T-helper 17 cell (primary cell): ENCODE measurements at regions not wholly inside any gene's neighbourhood (a gene's known extent, or its start where the extent isn't known, plus 50 kb on each side); places are given as distances from the start of the nearest gene placed in this dataset.

Source experiments
- ATAC-seq: fragments of 150-1000 bp; cut with Tn5 transposase; 2 replicates; pipeline ENCODE4 v1.10.0; 2021; ENCODE audit warnings: mild to moderate bottlenecking, moderate library complexity
- DNase-seq, 3 donors: peaks; one replicate each; pipeline versions ENCODE4 v3.0.0 to v3.0.0-alpha.2; 2020 to 2021
- H3K9me3 ChIP-seq: one replicate; pipeline ENCODE4 v1.7.0; 2013; ENCODE audit warnings: low read length, mild to moderate bottlenecking; ENCODE audit not compliant: control insufficient read depth, poor library complexity, severe bottlenecking
- H3K27ac Mint-ChIP-seq: one replicate; pipeline ENCODE4 v1.8.0; 2022; ENCODE audit warnings: mild to moderate bottlenecking, moderate library complexity, mixed read lengths
- H3K27me3 Mint-ChIP-seq: one replicate; pipeline ENCODE4 v1.8.0; 2022; ENCODE audit warnings: mixed read lengths
- H3K36me3 Mint-ChIP-seq: one replicate; pipeline ENCODE4 v1.8.0; 2022; ENCODE audit warnings: low read depth, mixed read lengths
- H3K4me1 Mint-ChIP-seq: one replicate; pipeline ENCODE4 v1.8.0; 2022; ENCODE audit warnings: mild to moderate bottlenecking, mixed read lengths
- H3K4me3 Mint-ChIP-seq: one replicate; pipeline ENCODE4 v1.8.0; 2022; ENCODE audit warnings: mild to moderate bottlenecking, moderate library complexity, mixed read lengths

- no peak for ATAC-seq
- H3K9me3 ChIP-seq = no peaks in the 10 kb centered on the region
- peaks cover 2% of the 10 kb centered on the region for H3K36me3 Mint-ChIP-seq
- H3K4me3 Mint-ChIP-seq = no peak overlapping the region
- no peak for DNase-seq
- peaks cover 16% of the 10 kb centered on the region for H3K4me1 Mint-ChIP-seq
- no peak overlapping the region for H3K27ac Mint-ChIP-seq
- H3K27me3 Mint-ChIP-seq = peaks cover 9% of the 10 kb centered on the region
Observed at GRCh38 chr1:221813887-221814286, 72.0 kb upstream of the DUSP10 start.

GRCh38 chr1:221812905-221813597, 71.2 kb upstream of the DUSP10 start:
- no peaks in the 10 kb centered on the region for H3K9me3 ChIP-seq
- H3K4me1 Mint-ChIP-seq = peaks cover 19% of the 10 kb centered on the region
- no peak for ATAC-seq
- peaks cover 2% of the 10 kb centered on the region for H3K36me3 Mint-ChIP-seq
- H3K27ac Mint-ChIP-seq = no peak overlapping the region
- no peak overlapping the region for H3K4me3 Mint-ChIP-seq
- H3K27me3 Mint-ChIP-seq = peaks cover 9% of the 10 kb centered on the region
- DNase-seq = no peak

GRCh38 chr1:221812088-221812752, 70.3 kb upstream of the DUSP10 start:
- ATAC-seq = no peak
- Mint-ChIP-seq H3K27me3 (peaks cover 9% of the 10 kb centered on the region), H3K4me1 (peaks cover 20% of the 10 kb centered on the region)

GRCh38 chr1:221810406-221810805, 68.5 kb upstream of the DUSP10 start:
- peaks cover 9% of the 10 kb centered on the region for H3K27me3 Mint-ChIP-seq
- no peak overlapping the region for H3K4me3 Mint-ChIP-seq
- no peak overlapping the region for H3K27ac Mint-ChIP-seq
- H3K9me3 ChIP-seq = no peaks in the 10 kb centered on the region
- no peaks in the 10 kb centered on the region for H3K36me3 Mint-ChIP-seq
- ATAC-seq = no peak
- no peak for DNase-seq
- H3K4me1 Mint-ChIP-seq = peaks cover 20% of the 10 kb centered on the region

More at GRCh38 chr1:221812088-221812752, 70.3 kb upstream of the DUSP10 start:
- H3K36me3 Mint-ChIP-seq = peaks cover 2% of the 10 kb centered on the region
- DNase-seq = no peak
- H3K4me3 Mint-ChIP-seq = no peak overlapping the region
- peak overlapping the region; percentile 37 for H3K27ac Mint-ChIP-seq
- H3K9me3 ChIP-seq = no peaks in the 10 kb centered on the region

- no peaks in the 10 kb centered on the region for H3K36me3 Mint-ChIP-seq
- peak overlapping the region; percentile 74 for H3K27ac Mint-ChIP-seq
- H3K27me3 Mint-ChIP-seq = peaks cover 9% of the 10 kb centered on the region
- H3K4me1 Mint-ChIP-seq = peaks cover 20% of the 10 kb centered on the region
- ATAC-seq (peak; percentile 23), DNase-seq (no peak)
- no peaks in the 10 kb centered on the region for H3K9me3 ChIP-seq
- no peak overlapping the region for H3K4me3 Mint-ChIP-seq
Observed at GRCh38 chr1:221809091-221810029, 67.5 kb upstream of the DUSP10 start.

GRCh38 chr1:221806984-221807383, 65.1 kb upstream of the DUSP10 start:
- H3K27me3 Mint-ChIP-seq = peaks cover under 1% of the 10 kb centered on the region
- peaks cover 20% of the 10 kb centered on the region for H3K4me1 Mint-ChIP-seq
- no peaks in the 10 kb centered on the region for H3K36me3 Mint-ChIP-seq
- DNase-seq (no peak), ATAC-seq (no peak)
- no peak overlapping the region for H3K27ac Mint-ChIP-seq
- H3K4me3 Mint-ChIP-seq = no peak overlapping the region
- H3K9me3 ChIP-seq = no peaks in the 10 kb centered on the region

- Mint-ChIP-seq H3K27ac (no peak overlapping the region), H3K4me1 (peaks cover 17% of the 10 kb centered on the region), H3K27me3 (no peaks in the 10 kb centered on the region), H3K36me3 (no peaks in the 10 kb centered on the region), H3K4me3 (no peak overlapping the region)
- ATAC-seq = no peak
- DNase-seq = no peak
- H3K9me3 ChIP-seq = no peaks in the 10 kb centered on the region
Observed at GRCh38 chr1:221806236-221806635, 64.3 kb upstream of the DUSP10 start.

- H3K36me3 Mint-ChIP-seq = no peaks in the 10 kb centered on the region
- DNase-seq (no peak), ATAC-seq (no peak)
- H3K4me3 Mint-ChIP-seq = no peak overlapping the region
- H3K9me3 ChIP-seq = no peaks in the 10 kb centered on the region
- no peaks in the 10 kb centered on the region for H3K27me3 Mint-ChIP-seq
- H3K27ac Mint-ChIP-seq = no peak overlapping the region
- H3K4me1 Mint-ChIP-seq = peaks cover 15% of the 10 kb centered on the region
Observed at GRCh38 chr1:221805121-221805520, 63.2 kb upstream of the DUSP10 start.

- no peak overlapping the region for H3K27ac Mint-ChIP-seq
- no peaks in the 10 kb centered on the region for H3K9me3 ChIP-seq
- no peaks in the 10 kb centered on the region for H3K27me3 Mint-ChIP-seq
- H3K36me3 Mint-ChIP-seq = no peaks in the 10 kb centered on the region
- ATAC-seq = no peak
- no peak overlapping the region for H3K4me3 Mint-ChIP-seq
- no peak for DNase-seq
- H3K4me1 Mint-ChIP-seq = peaks cover 10% of the 10 kb centered on the region
Observed at GRCh38 chr1:221804303-221804702, 62.4 kb upstream of the DUSP10 start.

GRCh38 chr1:221801773-221802516, 60.1 kb upstream of the DUSP10 start:
- H3K36me3 Mint-ChIP-seq = no peaks in the 10 kb centered on the region
- no peak overlapping the region for H3K27ac Mint-ChIP-seq

GRCh38 chr1:221801251-221801661, 59.4 kb upstream of the DUSP10 start:
- no peaks in the 10 kb centered on the region for H3K9me3 ChIP-seq
- Mint-ChIP-seq H3K27me3 (no peaks in the 10 kb centered on the region), H3K4me1 (peaks cover 5% of the 10 kb centered on the region), H3K27ac (no peak overlapping the region), H3K36me3 (no peaks in the 10 kb centered on the region), H3K4me3 (no peak overlapping the region)
- no peak for DNase-seq
- ATAC-seq = peak; percentile 41

More at GRCh38 chr1:221801773-221802516, 60.1 kb upstream of the DUSP10 start:
- DNase-seq (no peak), ATAC-seq (no peak)
- Mint-ChIP-seq H3K27me3 (no peaks in the 10 kb centered on the region), H3K4me1 (peaks cover 2% of the 10 kb centered on the region), H3K4me3 (no peak overlapping the region)
- no peaks in the 10 kb centered on the region for H3K9me3 ChIP-seq

GRCh38 chr1:221800831-221801230, 58.9 kb upstream of the DUSP10 start:
- ATAC-seq (peak; percentile 37), DNase-seq (no peak)
- Mint-ChIP-seq H3K36me3 (no peaks in the 10 kb centered on the region), H3K4me3 (no peak overlapping the region), H3K27me3 (no peaks in the 10 kb centered on the region), H3K27ac (no peak overlapping the region), H3K4me1 (peaks cover 5% of the 10 kb centered on the region)
- H3K9me3 ChIP-seq = no peaks in the 10 kb centered on the region
